ENCODE measurements at regions not wholly inside any gene's neighbourhood (a gene's known extent, or its start where the extent isn't known, plus 50 kb on each side); places are given as distances from the start of the nearest gene placed in this dataset.

DNA sequence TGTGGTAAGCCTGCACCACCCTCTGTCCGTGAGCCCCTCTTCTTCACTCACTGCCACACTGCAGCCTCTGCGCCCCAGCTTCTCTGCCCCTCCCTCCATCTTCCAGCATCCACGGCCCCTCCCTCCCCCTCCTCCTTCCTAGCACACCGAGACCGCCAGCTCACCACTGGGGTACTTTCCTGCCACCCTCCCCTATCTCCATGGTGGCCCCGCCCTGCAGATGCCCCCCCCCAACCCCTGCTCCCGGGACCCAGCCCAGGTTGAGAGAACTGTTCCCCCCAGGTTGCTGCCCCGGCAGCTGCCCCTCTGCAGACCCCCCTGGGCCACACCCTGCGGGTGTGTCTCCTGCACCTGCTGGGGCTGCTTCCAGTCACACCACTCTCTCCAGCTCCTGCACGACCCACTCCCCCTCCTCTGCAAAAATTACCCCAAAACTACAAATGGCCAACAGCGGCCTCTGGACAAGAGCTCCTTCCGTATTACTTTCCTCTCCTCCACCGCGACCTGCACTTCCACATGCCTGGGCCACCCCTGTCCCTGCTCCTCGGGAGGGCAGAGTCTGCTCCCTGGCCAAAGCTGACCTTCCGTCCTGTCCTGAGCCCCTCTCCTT lies 209.2 kb upstream of the PPP2R2D start:
- Mint-ChIP-seq H3K27ac (ENCODE audit: unreplicated experiment) (no peak overlapping the region), H3K36me3 (ENCODE audit: insufficient read depth, unreplicated experiment) (no peaks in the 10 kb centered on the region)

GRCh38 chr10:131692176-131692575 lies 208.6 kb upstream of the PPP2R2D start:
- H3K4me1 Mint-ChIP-seq (ENCODE audit: low read depth, unreplicated experiment), result no peaks in the 10 kb centered on the region
- intact Hi-C loops (cut with micrococcal nuclease; ENCODE audit: unreplicated experiment), result no loop called here
- peaks cover 24% of the 10 kb centered on the region for H3K27me3 Mint-ChIP-seq (ENCODE audit: unreplicated experiment)
- no peaks in the 10 kb centered on the region for H3K36me3 Mint-ChIP-seq (ENCODE audit: insufficient read depth, unreplicated experiment)
- no peak overlapping the region for H3K4me3 Mint-ChIP-seq (ENCODE audit: low read depth, unreplicated experiment)
- peaks cover 4% of the 10 kb centered on the region for H3K9me3 Mint-ChIP-seq (ENCODE audit: low read depth, unreplicated experiment)
- TF ChIP-seq CTCF (IDR thresholded peaks at IDR 0.05; ENCODE audit: unreplicated experiment), result no peak
- CTCF ChIA-PET, result no interaction called here
- BruUV-seq (replicated peaks), result no TSS peak
- DNase-seq, result no peak
- H3K27ac Mint-ChIP-seq (ENCODE audit: unreplicated experiment), result no peak overlapping the region

More for the DNA sequence above, 209.2 kb upstream of the PPP2R2D start:
- Mint-ChIP-seq H3K4me1 (ENCODE audit: low read depth, unreplicated experiment) (no peaks in the 10 kb centered on the region), H3K4me3 (ENCODE audit: low read depth, unreplicated experiment) (no peak overlapping the region), H3K27me3 (ENCODE audit: unreplicated experiment) (peaks cover 24% of the 10 kb centered on the region), H3K9me3 (ENCODE audit: low read depth, unreplicated experiment) (peaks cover 4% of the 10 kb centered on the region)
- no peak for DNase-seq
- no peak for TF ChIP-seq CTCF (IDR thresholded peaks at IDR 0.05; ENCODE audit: unreplicated experiment)
- intact Hi-C loops (cut with micrococcal nuclease; ENCODE audit: unreplicated experiment), result no loop called here
- no TSS peak for BruUV-seq (replicated peaks)
- CTCF ChIA-PET, result no interaction called here

- H3K4me3 Mint-ChIP-seq (ENCODE audit: low read depth, unreplicated experiment), result no peak overlapping the region
- BruUV-seq (replicated peaks), result no TSS peak
Observed at GRCh38 chr10:131692686-131693334, 208.0 kb upstream of the PPP2R2D start.

GRCh38 chr10:131693766-131694165 lies 207.0 kb upstream of the PPP2R2D start:
- intact Hi-C loops (cut with micrococcal nuclease; ENCODE audit: unreplicated experiment), result no loop called here
- Mint-ChIP-seq H3K27me3 (ENCODE audit: unreplicated experiment) (peaks cover 24% of the 10 kb centered on the region), H3K27ac (ENCODE audit: unreplicated experiment) (no peak overlapping the region), H3K9me3 (ENCODE audit: low read depth, unreplicated experiment) (peaks cover 4% of the 10 kb centered on the region), H3K36me3 (ENCODE audit: insufficient read depth, unreplicated experiment) (no peaks in the 10 kb centered on the region), H3K4me3 (ENCODE audit: low read depth, unreplicated experiment) (no peak overlapping the region), H3K4me1 (ENCODE audit: low read depth, unreplicated experiment) (no peaks in the 10 kb centered on the region)
- TF ChIP-seq CTCF (IDR thresholded peaks at IDR 0.05; ENCODE audit: unreplicated experiment), result no peak
- no peak for DNase-seq
- no TSS peak for BruUV-seq (replicated peaks)
- CTCF ChIA-PET, result no interaction called here

More at GRCh38 chr10:131692686-131693334, 208.0 kb upstream of the PPP2R2D start:
- Mint-ChIP-seq H3K27me3 (ENCODE audit: unreplicated experiment) (peaks cover 24% of the 10 kb centered on the region), H3K9me3 (ENCODE audit: low read depth, unreplicated experiment) (peaks cover 4% of the 10 kb centered on the region), H3K4me1 (ENCODE audit: low read depth, unreplicated experiment) (no peaks in the 10 kb centered on the region), H3K36me3 (ENCODE audit: insufficient read depth, unreplicated experiment) (no peaks in the 10 kb centered on the region), H3K27ac (ENCODE audit: unreplicated experiment) (no peak overlapping the region)
- no peak for DNase-seq
- CTCF ChIA-PET, result no interaction called here
- TF ChIP-seq CTCF (IDR thresholded peaks at IDR 0.05; ENCODE audit: unreplicated experiment), result no peak
- intact Hi-C loops (cut with micrococcal nuclease; ENCODE audit: unreplicated experiment), result no loop called here

Measured in Calu3 (cell line).